GM18909 (cell line): ENCODE measurements at regions not wholly inside any gene's neighbourhood (a gene's known extent, or its start where the extent isn't known, plus 50 kb on each side); places are given as distances from the start of the nearest gene placed in this dataset.

ENCODE experiments used
- ATAC-seq: cut with Tn5 transposase; IDR thresholded peaks from one replicate; pipeline ENCODE4 v1.9.1; 2021; ENCODE audit warnings: mild to moderate bottlenecking; ENCODE audit not compliant: unreplicated experiment, poor library complexity

- ATAC-seq, result no peak
Measured at GRCh38 chr21:23740463-23740862, 1866.8 kb downstream of the MRPL39 start.

GRCh38 chr21:23732776-23733175 lies 1874.5 kb downstream of the MRPL39 start:
- ATAC-seq, result no peak

DNA sequence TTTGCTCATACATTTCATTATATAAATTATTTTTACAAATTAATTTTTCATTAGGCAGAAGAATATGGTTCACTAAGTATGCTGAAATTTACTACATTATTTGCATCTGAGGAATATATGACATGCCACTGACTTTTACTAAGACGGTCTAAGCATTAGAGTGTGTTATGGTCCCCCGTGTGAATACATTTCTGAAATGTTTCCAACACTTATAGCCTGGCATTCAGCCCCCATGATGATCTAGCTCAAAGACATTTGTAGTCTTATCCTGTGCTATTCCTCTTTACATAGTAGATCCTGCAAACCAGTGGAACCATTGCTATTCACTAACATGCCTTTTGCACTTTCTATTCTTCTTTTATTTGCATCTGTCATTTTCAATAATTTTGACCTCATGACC lies 1878.0 kb downstream of the MRPL39 start:
- no peak for ATAC-seq

DNA sequence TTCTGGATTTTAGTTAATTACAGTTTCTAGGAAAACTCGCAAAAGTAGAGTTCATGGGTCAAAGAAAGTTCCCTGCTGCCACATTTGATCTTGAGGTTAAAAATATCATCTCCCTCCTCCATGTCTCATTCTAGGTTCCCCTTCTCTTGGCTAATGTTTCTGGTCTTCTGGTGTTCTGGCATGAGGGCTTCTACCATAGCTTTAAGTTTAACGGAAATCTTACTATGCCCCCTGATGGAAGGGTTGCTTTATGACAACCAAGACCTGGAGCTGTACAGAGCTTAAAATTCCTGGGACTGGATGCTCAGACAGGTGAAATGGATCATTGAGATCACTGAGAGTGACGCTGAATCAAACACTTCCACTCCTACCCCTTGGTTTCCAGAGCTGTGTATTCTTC lies 1881.7 kb downstream of the MRPL39 start:
- no peak for ATAC-seq

GRCh38 chr21:23718446-23719285 lies 1888.6 kb downstream of the MRPL39 start:
- ATAC-seq, result no peak

DNA sequence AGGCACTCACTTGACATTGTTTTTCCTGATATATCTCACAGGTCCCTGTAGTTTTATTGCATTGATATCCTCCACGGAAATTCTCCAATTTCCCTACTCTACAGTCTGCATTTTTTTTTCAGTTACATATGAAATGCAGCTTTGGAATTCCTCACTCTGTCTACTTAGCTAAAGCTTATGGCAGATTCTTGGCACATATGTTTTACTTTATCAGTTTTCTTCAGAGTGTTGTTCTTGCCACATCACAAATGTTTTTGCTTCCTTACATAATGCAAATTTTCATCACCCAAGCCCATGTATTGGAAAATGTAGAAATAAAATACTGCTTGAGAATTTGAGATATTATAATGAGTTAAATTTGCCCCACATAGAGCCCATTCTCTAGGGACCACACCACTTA lies 1895.1 kb downstream of the MRPL39 start:
- ATAC-seq, result no peak

DNA sequence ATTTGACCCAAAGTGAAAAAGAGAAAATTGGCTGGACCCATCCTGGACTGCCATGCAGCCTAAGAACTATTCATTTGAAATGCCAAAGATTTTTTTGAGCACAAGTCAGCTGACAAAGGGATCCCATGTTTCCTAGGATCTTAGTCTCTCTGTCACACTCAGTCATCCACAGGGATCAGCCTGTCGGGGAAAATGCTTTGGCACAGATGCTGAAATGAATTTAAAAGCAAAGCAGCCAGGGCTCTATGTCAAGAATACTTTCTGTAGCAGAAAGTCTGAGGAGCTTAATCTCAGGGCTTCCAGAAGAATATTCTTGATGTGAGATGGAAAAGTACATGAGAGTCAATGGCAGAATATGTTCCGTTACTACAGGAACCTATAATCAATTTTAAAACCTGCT lies 1900.8 kb downstream of the MRPL39 start:
- no peak for ATAC-seq

DNA sequence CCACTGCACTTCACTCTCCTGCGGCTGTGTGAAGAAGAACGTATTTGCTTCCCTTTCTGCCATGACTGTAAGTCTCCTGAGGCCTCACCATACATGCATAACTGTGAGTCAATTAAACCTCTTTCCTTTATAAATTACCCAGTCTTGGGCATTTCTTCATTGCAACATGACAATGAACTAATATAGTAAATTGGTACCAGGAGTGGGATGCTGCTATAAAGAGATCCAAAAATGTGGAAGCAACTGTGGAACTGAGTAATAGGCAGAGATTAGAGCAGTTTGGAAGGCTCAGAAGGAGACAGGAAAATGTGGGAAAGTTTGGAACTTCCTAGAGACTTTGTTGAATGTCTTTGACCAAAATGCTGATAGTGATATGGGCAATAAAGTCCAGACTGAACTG lies 1907.9 kb downstream of the MRPL39 start:
- ATAC-seq, result no peak

DNA sequence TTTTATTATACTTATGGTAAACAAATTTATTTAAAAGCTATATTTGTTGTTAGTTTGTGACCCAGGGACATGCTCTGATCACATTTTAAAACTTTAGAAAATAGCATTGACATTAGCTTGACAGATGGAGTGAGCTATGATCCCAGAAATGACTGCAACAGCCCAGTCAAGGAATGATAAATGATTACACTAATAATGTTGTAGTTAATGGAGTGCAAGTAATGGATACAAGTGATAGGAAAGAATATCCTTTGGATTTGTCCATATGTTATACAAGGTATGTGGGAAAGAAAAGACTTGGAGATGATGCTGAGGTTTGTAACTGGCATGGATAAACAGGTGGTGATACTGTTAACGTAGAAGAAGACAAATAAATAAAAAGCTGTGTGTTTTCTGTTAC lies 1908.7 kb downstream of the MRPL39 start:
- ATAC-seq, result no peak

- no peak for ATAC-seq
Measured at GRCh38 chr21:23695443-23695842, 1911.8 kb downstream of the MRPL39 start.

DNA sequence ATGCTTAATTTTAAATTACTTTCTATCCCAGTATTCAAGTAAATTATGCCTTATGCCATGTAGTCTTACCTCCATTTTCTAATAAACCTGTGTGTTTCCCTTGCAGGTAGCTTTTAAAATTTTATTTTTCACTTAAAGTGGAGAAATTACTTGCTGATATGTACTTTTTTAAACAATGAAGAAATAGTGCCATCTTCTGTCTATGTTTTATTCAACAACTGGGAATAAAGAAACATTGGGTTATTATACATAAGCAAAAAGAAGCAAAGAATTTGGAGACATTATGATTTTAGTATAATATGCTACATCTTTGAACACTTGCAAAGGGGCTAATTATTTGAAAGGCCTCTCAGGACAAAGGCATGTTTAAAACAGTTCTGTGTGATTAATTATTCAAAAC lies 1912.9 kb downstream of the MRPL39 start:
- ATAC-seq, result no peak

GRCh38 chr21:23690316-23690715 lies 1917.0 kb downstream of the MRPL39 start:
- ATAC-seq, result no peak

- no peak for ATAC-seq
Measured at GRCh38 chr21:23686737-23687523, 1920.4 kb downstream of the MRPL39 start.

DNA sequence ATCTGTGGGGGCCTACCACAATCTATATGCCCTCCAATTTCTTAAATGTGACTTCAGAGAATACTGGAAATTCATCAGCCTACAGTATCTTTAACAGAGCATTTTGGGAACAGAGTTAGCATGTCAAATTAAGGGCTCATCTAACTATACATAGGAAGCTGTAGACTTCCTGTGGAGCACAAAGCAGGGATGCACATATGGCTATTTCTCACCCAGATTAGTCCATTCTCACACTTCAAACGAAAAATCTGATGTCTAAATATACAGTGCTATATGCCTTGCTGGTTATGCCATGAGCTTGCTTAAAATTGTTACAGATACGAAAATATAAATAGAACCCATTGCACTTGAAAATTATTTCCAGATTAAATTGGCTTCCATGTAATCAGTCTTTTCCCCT lies 1922.8 kb downstream of the MRPL39 start:
- ATAC-seq, result no peak

GRCh38 chr21:23664193-23664694 lies 1943.0 kb downstream of the MRPL39 start:
- ATAC-seq, result no peak

DNA sequence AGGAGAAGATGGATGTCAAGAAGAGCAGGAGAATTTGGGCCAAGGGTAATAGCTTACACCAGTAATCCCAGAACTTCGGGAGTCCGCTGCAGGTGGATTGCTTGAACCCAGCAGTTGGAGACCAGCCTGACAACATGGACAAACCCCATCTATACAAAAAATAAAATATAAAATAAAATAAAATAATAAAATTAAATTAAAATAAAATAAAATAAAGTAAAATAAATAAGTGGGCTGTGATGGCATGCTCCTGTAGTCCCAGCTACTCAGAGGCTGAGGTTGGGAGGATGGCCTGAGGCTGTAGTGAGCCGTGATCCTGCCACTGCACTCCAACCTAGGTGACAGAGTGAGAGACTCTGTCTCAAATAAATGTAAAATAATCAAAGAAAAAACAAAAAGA lies 1946.7 kb downstream of the MRPL39 start:
- no peak for ATAC-seq

- no peak for ATAC-seq
Measured at GRCh38 chr21:23644768-23645167, 1962.5 kb downstream of the MRPL39 start.

- no peak for ATAC-seq
Measured at GRCh38 chr21:23639721-23640120, 1967.6 kb downstream of the MRPL39 start.

GRCh38 chr21:23638131-23638695 lies 1969.1 kb downstream of the MRPL39 start:
- ATAC-seq, result no peak

- ATAC-seq, result no peak
Measured at GRCh38 chr21:23633447-23633940, 1973.8 kb downstream of the MRPL39 start.

DNA sequence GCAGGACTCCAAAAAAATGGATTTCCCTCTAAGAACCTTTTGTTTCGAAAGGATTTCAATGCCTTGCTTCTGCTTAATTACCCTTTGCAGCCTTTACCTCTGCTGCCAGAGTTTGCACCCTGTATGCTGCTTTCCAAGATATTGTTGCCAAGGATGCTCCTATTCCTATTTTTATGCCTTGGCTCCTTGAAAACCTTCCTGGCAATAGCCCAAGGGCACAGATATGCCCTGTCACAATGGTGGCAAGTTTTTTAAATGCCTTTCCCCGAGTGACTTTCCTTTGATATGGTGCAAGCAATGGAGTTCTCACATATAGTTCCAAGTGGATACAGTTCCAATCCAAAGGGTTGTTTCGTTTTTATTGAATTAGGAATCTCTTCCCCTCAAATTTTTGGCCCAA lies 1983.0 kb downstream of the MRPL39 start:
- no peak for ATAC-seq
